SU-DHL-6 (cell line): ENCODE measurements at regions not wholly inside any gene's neighbourhood (a gene's known extent, or its start where the extent isn't known, plus 50 kb on each side); places are given as distances from the start of the nearest gene placed in this dataset.

ENCODE experiments used
- CTCF ChIP-seq: fragments of 200-600 bp; sonication (generic); IDR thresholded peaks from one replicate; pipeline ENCODE4 v1.5.1; 2017; ENCODE audit warnings: antibody characterized with exemption, mild to moderate bottlenecking, low read length, moderate library complexity; ENCODE audit not compliant: insufficient read depth, poor library complexity, severe bottlenecking
- EZH2phosphoT487 ChIP-seq: fragments of 200-600 bp; sonication (generic), shearing (Covaris generic); conservative IDR thresholded peaks from 2 replicates; pipeline ENCODE4 v1.6.1; 2018; ENCODE audit warnings: mild to moderate bottlenecking, antibody characterized with exemption, low read length, moderate library complexity, mixed read lengths

- no peak for TF ChIP-seq CTCF
- no peak for TF ChIP-seq EZH2phosphoT487
These were observed 114.3 kb upstream of the C16orf82 start for GRCh38 chr16:26952411-26952810.
